Skeletal muscle satellite cell (primary cell): ENCODE measurements at regions not wholly inside any gene's neighbourhood (a gene's known extent, or its start where the extent isn't known, plus 50 kb on each side); places are given as distances from the start of the nearest gene placed in this dataset.
A peak's percentile ranks its signal among the peaks of the same experiment; 100 is the strongest.

Experiments used
- H3K27me3 ChIP-seq: 2 replicates; pipeline ENCODE4 v1.7.0; 2013; ENCODE audit warnings: low read length; ENCODE audit not compliant: control insufficient read depth, insufficient read depth
- H3K36me3 ChIP-seq: 2 replicates; pipeline ENCODE4 v1.7.0; 2013; ENCODE audit warnings: mild to moderate bottlenecking, control low read depth, low read length; ENCODE audit not compliant: insufficient read depth
- H3K4me1 ChIP-seq: 2 replicates; pipeline ENCODE4 v1.7.0; 2013; ENCODE audit warnings: low read length; ENCODE audit not compliant: control insufficient read depth, insufficient read depth
- H3K4me2 ChIP-seq: 2 replicates; pipeline ENCODE4 v1.7.0; 2013; ENCODE audit warnings: mild to moderate bottlenecking, low read length
- H3K4me3 ChIP-seq: 2 replicates; pipeline ENCODE4 v1.7.0; 2013; ENCODE audit warnings: low read length
- H3K9ac ChIP-seq: 2 replicates; pipeline ENCODE4 v1.7.0; 2013; ENCODE audit warnings: mild to moderate bottlenecking, low read depth, low read length, moderate library complexity
- H3K9me3 ChIP-seq: replicated peaks from 2 replicates; pipeline ENCODE4 v1.7.0; 2013; ENCODE audit warnings: mild to moderate bottlenecking, control low read depth, low read length

DNA sequence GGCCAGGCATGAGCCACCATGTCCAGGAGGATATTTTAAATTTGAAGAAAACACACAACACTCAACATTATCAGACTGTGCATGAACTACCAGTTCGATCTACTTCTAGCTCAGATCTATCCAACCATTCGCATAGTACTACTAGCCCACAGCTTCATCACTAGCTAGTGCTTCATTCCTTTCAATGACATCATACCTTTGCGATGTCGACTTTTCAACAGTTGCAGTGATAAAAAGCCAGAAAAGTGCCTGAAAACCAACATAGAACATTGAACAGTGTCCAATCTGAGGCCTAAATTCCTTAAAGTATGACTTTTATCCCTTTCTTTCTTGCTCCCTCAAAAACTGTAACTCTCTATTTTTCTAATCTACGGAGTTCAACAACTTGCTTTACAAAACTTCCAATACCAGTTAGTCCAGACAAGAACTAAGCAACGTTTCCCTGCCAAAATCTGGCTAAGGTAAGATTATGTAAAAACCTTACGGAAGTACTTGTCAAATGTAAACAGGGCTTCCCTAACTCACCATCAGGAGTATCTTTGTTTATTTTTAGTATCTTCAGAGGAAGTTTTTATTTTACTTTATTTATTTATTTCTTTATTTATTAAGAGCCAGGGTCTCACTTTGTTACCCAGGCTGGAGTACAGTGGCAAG is 434.0 kb upstream of the JARID2 start:
- no peaks in the 10 kb centered on the region for H3K27me3 ChIP-seq
- H3K9ac ChIP-seq: no peak overlapping the region
- no peaks in the 10 kb centered on the region for H3K9me3 ChIP-seq

DNA sequence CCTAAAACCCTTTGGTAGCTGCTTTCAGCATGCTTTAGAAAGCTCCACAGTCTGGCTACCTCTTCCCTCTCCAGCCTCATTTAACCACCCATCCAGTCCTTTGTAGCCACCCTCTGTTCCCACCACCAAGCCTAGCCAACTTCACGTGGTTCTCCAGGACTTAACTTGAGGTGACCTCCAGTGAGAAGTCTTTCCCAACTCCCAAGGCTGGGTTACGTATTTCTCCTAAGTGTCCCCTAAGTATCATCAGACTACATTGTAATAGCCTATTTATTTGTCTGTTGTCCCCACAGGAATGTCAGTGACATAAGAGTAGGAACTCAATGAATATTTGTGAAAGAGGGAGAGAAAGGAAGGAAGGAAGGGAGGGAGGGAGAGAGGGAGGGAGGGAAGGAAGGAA is 431.9 kb upstream of the JARID2 start:
- Histone ChIP-seq H3K36me3 (no peaks in the 10 kb centered on the region), H3K4me2 (no peak overlapping the region), H3K4me1 (peaks cover 4% of the 10 kb centered on the region), H3K9ac (no peak overlapping the region), H3K27me3 (no peaks in the 10 kb centered on the region), H3K9me3 (no peaks in the 10 kb centered on the region), H3K4me3 (no peak overlapping the region)

More for the DNA sequence above, 434.0 kb upstream of the JARID2 start:
- Histone ChIP-seq H3K4me2 (peak overlapping the region; percentile 9), H3K4me1 (peaks cover 4% of the 10 kb centered on the region), H3K4me3 (no peak overlapping the region), H3K36me3 (no peaks in the 10 kb centered on the region)

DNA sequence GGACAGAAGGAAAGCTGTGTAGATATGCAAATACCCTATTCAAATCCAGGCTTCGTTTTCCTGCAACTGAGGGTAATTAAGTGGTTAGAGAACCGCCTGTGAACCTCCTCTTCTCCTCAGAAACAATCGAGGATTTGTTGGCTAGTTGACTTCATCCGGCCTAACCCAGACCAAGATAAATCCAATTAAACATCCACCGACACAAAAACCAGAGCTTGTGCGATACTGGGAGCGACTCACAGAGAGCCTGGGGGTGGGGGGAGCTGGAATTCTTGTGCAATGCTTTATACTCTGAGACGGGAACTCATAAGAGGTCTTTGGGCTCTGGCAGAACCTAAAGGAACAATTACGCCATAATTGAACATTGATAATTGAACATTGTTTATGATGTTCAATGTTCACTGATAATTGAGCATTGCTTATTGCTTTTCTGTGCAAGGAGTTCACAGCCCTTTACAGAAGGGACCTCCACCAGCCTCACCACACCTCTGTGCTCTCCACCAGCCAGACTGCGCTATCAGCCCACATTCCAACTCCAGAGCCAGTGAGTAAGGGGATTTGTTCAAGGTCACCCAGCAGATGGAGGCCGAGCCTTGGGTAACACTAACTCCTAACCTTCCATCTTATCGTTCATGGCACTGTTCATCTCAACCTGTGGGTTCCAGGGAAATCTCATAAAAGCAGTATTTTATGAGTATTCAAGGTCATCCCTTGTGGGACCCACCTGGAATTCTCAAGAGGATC is 429.6 kb upstream of the JARID2 start:
- H3K4me2 ChIP-seq: no peak overlapping the region
- H3K27me3 ChIP-seq: no peaks in the 10 kb centered on the region
- H3K4me3 ChIP-seq: no peak overlapping the region
- peaks cover 11% of the 10 kb centered on the region for H3K4me1 ChIP-seq
- H3K9me3 ChIP-seq: no peaks in the 10 kb centered on the region
- no peaks in the 10 kb centered on the region for H3K36me3 ChIP-seq
- no peak overlapping the region for H3K9ac ChIP-seq

DNA sequence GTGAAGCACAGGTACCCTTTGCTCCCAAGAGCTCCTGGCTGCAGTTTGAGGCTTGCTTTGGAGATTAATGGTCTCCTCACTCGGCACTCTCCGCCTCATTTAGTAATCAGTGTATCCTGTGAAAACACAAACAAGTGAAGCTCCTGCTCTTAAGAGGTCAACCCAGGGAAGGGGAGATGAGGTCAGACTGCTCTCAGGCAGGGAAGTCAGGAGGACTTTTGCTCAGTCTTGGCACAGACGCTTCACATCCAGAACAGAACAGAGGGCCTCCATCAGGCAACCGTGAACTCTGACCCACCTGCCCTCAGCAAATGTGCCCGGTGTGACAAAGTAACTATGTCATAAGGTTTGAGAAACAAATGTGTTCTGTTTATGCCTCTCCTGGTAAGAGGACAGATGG is 428.8 kb upstream of the JARID2 start:
- Histone ChIP-seq H3K9me3 (no peaks in the 10 kb centered on the region), H3K4me3 (no peak overlapping the region), H3K4me2 (no peak overlapping the region), H3K4me1 (peaks cover 11% of the 10 kb centered on the region), H3K9ac (no peak overlapping the region), H3K27me3 (no peaks in the 10 kb centered on the region), H3K36me3 (no peaks in the 10 kb centered on the region)

DNA sequence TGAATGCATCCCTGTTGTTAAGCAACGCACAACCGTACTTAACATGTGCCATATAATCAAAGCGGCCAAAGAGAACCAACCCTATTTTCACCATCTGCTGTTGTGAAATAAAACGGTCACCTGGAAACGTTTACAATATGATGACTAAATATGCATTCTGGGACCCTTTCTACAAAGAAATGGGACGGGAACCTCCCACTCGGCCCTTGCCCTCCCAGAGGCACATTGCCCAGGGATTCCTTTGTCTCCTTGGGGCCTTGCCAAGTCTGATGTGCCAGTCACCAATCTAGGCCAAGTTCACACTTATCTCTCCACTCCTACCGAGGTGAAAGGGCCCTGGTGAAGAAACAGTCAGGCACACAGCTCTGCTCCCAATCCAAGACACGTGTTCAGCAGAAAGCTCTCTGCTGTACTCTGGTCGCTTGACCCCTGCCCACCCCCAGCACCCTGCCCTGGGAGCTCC is 427.4 kb upstream of the JARID2 start:
- Histone ChIP-seq H3K27me3 (no peaks in the 10 kb centered on the region), H3K9me3 (no peaks in the 10 kb centered on the region), H3K4me1 (peaks cover 11% of the 10 kb centered on the region), H3K4me2 (no peak overlapping the region), H3K4me3 (no peak overlapping the region), H3K36me3 (no peaks in the 10 kb centered on the region), H3K9ac (no peak overlapping the region)

DNA sequence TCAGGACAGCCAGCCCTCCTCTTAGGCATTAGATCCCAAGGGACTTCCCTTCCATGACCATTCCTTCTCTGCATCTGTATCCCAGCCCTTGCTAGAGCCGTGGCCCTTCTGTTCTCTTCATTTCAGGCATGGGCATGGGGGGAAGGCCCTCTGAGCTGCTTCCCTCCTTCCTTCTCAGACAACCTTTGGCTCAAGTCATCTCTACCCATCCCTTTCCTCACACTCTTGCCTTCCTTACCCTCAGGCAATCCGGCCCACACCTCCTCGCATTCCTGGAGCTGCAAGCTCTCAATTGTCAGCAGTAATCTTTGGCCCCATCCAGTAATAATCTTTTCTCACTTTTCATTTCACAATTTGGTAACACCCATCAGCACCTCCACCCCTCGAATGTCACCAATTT is 426.9 kb upstream of the JARID2 start:
- Histone ChIP-seq H3K36me3 (no peaks in the 10 kb centered on the region), H3K9me3 (no peaks in the 10 kb centered on the region), H3K4me2 (no peak overlapping the region), H3K4me3 (no peak overlapping the region), H3K27me3 (no peaks in the 10 kb centered on the region), H3K9ac (no peak overlapping the region), H3K4me1 (peaks cover 12% of the 10 kb centered on the region)

DNA sequence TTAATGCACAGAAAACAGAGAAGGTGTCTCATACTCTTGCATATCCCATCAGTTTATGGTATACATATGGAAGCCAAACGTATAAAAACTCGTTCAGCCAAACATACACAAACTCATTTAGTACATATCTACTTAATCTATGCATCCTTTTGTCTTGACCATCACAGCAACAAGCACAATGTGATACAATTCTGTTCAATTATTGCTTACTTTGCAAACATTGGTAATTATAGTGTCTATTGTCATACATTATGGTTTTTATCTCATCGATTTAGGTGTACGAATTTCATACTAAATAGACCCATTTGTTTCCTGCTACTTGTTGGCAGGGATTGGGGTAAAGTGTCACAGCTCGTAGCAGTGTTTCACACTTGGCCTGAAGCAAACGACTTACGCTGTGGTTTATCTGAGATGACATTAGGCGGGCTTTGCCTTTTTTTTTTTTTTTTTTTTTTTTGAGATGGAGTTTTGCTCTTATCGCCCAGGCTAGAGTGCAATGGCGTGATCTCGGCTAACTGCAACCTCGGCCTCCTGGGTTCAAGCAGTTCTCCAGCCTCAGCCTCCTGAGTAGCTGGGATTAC is 425.9 kb upstream of the JARID2 start:
- peaks cover 18% of the 10 kb centered on the region for H3K4me1 ChIP-seq
- H3K27me3 ChIP-seq: no peaks in the 10 kb centered on the region
- no peak overlapping the region for H3K4me2 ChIP-seq
- no peaks in the 10 kb centered on the region for H3K9me3 ChIP-seq
- H3K36me3 ChIP-seq: no peaks in the 10 kb centered on the region
- H3K4me3 ChIP-seq: no peak overlapping the region
- H3K9ac ChIP-seq: no peak overlapping the region

DNA sequence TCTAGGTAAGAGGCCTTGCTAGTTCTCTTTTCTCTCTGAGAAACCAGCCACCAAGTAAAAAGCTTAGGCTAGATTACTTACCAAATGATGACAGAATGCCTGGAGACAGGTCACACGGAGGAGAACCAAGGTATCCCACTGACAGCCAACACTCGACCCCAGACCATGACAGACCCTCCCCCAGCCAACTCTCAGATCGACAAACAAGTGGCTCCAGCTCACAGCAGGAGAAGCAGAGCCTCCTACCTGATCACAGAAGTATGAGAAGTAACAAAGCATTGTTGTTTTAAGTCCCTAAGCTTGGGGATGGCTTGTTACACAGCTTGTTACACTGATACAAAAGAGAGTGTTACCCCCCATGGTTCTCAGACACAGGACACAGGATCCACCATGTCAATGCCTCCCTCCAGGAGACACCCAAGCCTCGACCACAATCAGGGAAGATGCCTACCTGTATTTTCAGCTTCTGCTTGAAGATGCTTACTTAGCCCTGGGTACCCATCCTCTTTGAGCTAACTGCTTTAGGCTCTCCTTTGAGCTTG is 423.8 kb upstream of the JARID2 start:
- no peak overlapping the region for H3K4me3 ChIP-seq
- H3K4me1 ChIP-seq: peaks cover 14% of the 10 kb centered on the region
- H3K9ac ChIP-seq: no peak overlapping the region
- H3K9me3 ChIP-seq: no peaks in the 10 kb centered on the region
- H3K27me3 ChIP-seq: no peaks in the 10 kb centered on the region
- no peaks in the 10 kb centered on the region for H3K36me3 ChIP-seq
- H3K4me2 ChIP-seq: no peak overlapping the region

DNA sequence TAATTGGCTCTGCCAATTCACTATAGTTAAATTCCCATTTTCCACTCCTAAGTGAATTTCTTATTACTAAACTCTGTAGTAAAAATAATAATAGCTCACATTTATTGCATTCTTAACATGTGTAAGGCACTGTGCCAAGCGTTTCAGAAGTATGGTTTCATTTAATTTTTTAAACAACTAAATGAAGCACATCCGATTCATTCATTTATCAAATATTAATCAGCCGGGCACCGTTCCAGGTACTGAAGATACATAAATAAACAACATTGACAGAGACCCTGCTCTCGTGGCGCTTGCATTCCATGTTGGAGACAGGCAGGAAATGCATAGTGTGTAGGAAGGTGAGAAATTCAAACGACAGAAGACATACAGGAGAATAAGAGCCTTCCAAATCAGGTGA is 423.2 kb upstream of the JARID2 start:
- Histone ChIP-seq H3K9me3 (no peaks in the 10 kb centered on the region), H3K4me3 (no peak overlapping the region), H3K4me2 (no peak overlapping the region), H3K36me3 (no peaks in the 10 kb centered on the region), H3K4me1 (peaks cover 14% of the 10 kb centered on the region), H3K27me3 (no peaks in the 10 kb centered on the region), H3K9ac (no peak overlapping the region)

DNA sequence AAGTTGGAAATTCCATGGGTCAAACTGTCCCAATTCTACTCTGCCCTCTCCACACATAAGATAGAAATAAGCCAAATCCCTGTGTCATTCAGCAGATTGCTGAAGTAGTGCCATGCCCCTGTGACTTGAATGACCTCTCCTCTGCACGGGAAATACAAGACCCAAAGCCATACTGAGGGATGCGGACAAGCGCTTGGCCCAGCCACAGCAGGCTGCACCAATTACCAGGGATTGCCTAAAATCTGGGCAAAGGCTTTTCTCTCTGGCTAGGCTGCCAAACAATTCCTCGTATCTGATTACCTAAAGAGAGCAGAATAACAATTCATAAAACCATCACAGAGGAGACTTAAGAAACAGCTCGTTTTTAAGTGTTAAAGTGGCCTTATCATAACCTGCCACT is 421.8 kb upstream of the JARID2 start:
- Histone ChIP-seq H3K4me1 (peaks cover 14% of the 10 kb centered on the region), H3K9me3 (no peaks in the 10 kb centered on the region), H3K36me3 (no peaks in the 10 kb centered on the region), H3K27me3 (no peaks in the 10 kb centered on the region), H3K4me3 (no peak overlapping the region), H3K9ac (no peak overlapping the region), H3K4me2 (no peak overlapping the region)

DNA sequence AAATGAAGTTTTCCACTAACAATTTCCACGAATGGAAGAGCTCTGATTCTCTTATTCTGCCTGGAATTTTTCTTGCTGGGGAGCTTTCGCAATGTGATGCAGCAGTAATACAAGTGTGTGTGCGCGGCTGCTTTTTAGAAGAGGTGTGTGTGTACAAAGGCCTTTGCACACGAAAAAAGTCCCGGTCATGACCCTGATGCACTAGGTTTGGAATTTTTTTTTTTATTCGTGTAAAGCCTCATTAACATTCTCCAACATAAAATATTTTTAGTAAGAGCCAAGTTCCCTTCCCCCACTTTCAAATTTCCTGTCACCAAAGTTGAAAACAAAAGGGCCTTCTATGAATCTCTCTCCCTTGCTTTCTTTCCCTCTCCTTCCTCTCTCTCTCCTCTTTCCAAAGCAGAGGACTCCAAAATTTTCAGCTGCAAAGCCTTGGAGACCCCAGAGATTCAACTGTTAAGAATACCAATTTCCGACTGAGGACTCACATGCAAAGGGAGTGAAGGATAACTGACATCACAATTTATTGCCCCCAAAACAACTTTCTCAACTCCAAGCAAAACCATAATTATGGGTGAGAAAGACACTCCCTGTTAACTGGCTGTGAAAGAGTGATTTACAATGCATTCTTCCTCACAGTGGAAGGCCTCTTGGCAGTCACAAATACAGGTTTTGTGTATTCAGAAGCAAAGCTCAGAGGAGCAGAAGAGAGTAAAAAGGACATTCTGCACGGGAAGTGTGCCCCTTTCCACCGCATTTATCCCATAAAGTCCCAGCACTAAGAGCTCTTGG is 421.2 kb upstream of the JARID2 start:
- Histone ChIP-seq H3K9me3 (no peaks in the 10 kb centered on the region), H3K4me1 (peaks cover 14% of the 10 kb centered on the region), H3K27me3 (no peaks in the 10 kb centered on the region), H3K4me2 (no peak overlapping the region), H3K9ac (no peak overlapping the region), H3K36me3 (no peaks in the 10 kb centered on the region), H3K4me3 (no peak overlapping the region)
